HFF-Myc (cell line): ENCODE measurements at regions not wholly inside any gene's neighbourhood (a gene's known extent, or its start where the extent isn't known, plus 50 kb on each side); places are given as distances from the start of the nearest gene placed in this dataset.

Source experiments
- DNase-seq: peaks from one replicate; pipeline ENCODE4 v3.0.0-alpha.2; 2011; ENCODE audit warnings: low read depth; ENCODE audit errors: extremely low read depth
- H3K4me3 ChIP-seq: replicated peaks from 2 replicates; pipeline ENCODE4 v1.5.1; 2011; ENCODE audit warnings: low read depth, mild to moderate bottlenecking, control low read depth, low read length
- CTCF ChIP-seq: IDR thresholded peaks from 2 replicates; pipeline ENCODE4 v1.5.1; 2012; ENCODE audit warnings: mild to moderate bottlenecking, low read depth, low read length, control low read depth; ENCODE audit errors: missing control alignments

- peak; percentile 5 for DNase-seq
- peak; percentile 48 for TF ChIP-seq CTCF
- no peak overlapping the region for H3K4me3 ChIP-seq
These were observed 73.9 kb upstream of the SLC10A2 start for GRCh38 chr13:103140001-103140671.

GRCh38 chr13:103134271-103134670 is 68.1 kb upstream of the SLC10A2 start:
- no peak for DNase-seq
- TF ChIP-seq CTCF: no peak
- no peak overlapping the region for H3K4me3 ChIP-seq

- H3K4me3 ChIP-seq: no peak overlapping the region
- no peak for DNase-seq
- no peak for TF ChIP-seq CTCF
These were observed 67.3 kb upstream of the SLC10A2 start for GRCh38 chr13:103133556-103133955.

GRCh38 chr13:103130681-103131210 is 64.5 kb upstream of the SLC10A2 start:
- TF ChIP-seq CTCF: no peak
- no peak for DNase-seq
- H3K4me3 ChIP-seq: no peak overlapping the region

- H3K4me3 ChIP-seq: no peak overlapping the region
- TF ChIP-seq CTCF: no peak
- DNase-seq: no peak
These were observed 63.9 kb upstream of the SLC10A2 start for GRCh38 chr13:103130146-103130545.
